Kidney (tissue), 13 donors: ENCODE measurements at regions not wholly inside any gene's neighbourhood (a gene's known extent, or its start where the extent isn't known, plus 50 kb on each side); places are given as distances from the start of the nearest gene placed in this dataset.

Source experiments
- DNase-seq, 5 donors: peaks; one replicate each; pipeline ENCODE4 v3.0.0-alpha.2; 2013 to 2020
- FAIRE-seq: peaks from 2 replicates; lab custom pipeline; 2012; peaks lifted over from hg19 to GRCh38; lab: Jason Lieb, UNC
- H3K27ac ChIP-seq, 2 donors: one replicate each; pipeline ENCODE4 v1.7.0; 2013; ENCODE audit warnings: low read depth in 2 of 2, low read length in 2 of 2, inconsistent platforms in 1 of 2
- H3K27me3 ChIP-seq: one replicate; pipeline ENCODE4 v1.7.1; 2013; ENCODE audit warnings: low read length, inconsistent platforms; ENCODE audit not compliant: control insufficient read depth, insufficient read depth
- H3K36me3 ChIP-seq, 3 donors: one replicate each; pipeline versions ENCODE4 v1.7.0 to v1.7.1; 2013; ENCODE audit warnings: low read length in 3 of 3, control low read depth in 1 of 3, inconsistent platforms in 1 of 3; ENCODE audit not compliant: insufficient read depth in 3 of 3, control insufficient read depth in 2 of 3
- H3K4me1 ChIP-seq, 3 donors: one replicate each; pipeline versions ENCODE4 v1.7.0 to v1.7.1; 2013; ENCODE audit warnings: low read length in 3 of 3, inconsistent platforms in 1 of 3, low read depth in 1 of 3; ENCODE audit not compliant: control insufficient read depth in 2 of 3, insufficient read depth in 2 of 3
- H3K4me3 ChIP-seq, 3 donors: one replicate each; pipeline versions ENCODE4 v1.7.0 to v1.8.1; 2013; ENCODE audit warnings: low read length in 3 of 3, control low read depth in 1 of 3, inconsistent platforms in 1 of 3
- H3K9ac ChIP-seq, 3 donors: one replicate each; pipeline versions ENCODE4 v1.7.0 to v1.7.1; 2013; ENCODE audit warnings: low read length in 3 of 3, control low read depth in 1 of 3, inconsistent platforms in 1 of 3
- H3K9me3 ChIP-seq, 3 donors: one replicate each; pipeline versions ENCODE4 v1.7.0 to v1.7.1; 2013; ENCODE audit warnings: low read length in 3 of 3, control low read depth in 1 of 3, inconsistent platforms in 1 of 3; ENCODE audit not compliant: control insufficient read depth in 2 of 3, insufficient read depth in 1 of 3
- CTCF ChIP-seq: IDR thresholded peaks from 3 replicates; pipeline ENCODE4 v1.5.1; 2012; ENCODE audit warnings: mild to moderate bottlenecking, moderate library complexity, borderline replicate concordance; ENCODE audit not compliant: insufficient read depth; ENCODE audit errors: extremely low read depth
- intact Hi-C: fragments of 100-400 bp; cut with DNase I; formaldehyde crosslinking; loops from one replicate; pipeline ENCODE4 v1.11.1; 2022
- donor health status: control.
- donor health status: control.
- donor health status: control.
- donor health status: control.
- donor health status: control.
- donor health status: DM: yes; HTN: yes; CAD: no.
- donor health status: Normal renal cell carcinoma (clear cell type).

DNA sequence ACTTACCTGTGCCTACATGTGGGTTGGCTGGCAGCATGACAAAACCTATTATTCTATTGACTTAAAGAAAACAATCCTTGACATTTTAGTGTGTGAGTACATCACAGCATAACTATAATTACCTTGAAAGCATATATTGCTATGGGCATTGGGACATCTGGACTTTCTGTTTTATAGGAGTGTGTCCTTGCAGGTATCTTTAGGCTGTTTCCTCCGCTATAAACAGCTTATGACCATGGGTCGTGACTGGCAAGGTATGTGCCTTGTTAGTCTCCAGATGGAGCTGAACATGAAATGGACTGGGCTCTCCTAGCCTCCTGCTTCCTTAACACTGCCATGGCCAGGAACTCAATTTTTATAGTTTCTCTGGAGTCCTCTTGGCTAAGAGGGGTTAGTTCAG is 317.4 kb upstream of the COBL start:
- Histone ChIP-seq H3K4me3 (no peak overlapping the region), H3K27ac (no peak overlapping the region), H3K9ac (no peak overlapping the region), H3K9me3 (no peaks in the 10 kb centered on the region), H3K36me3 (no peaks in the 10 kb centered on the region), H3K4me1 (no peaks in the 10 kb centered on the region), H3K27me3 (no peaks in the 10 kb centered on the region)
- FAIRE-seq (no peak), DNase-seq (no peak)
- intact Hi-C loops: no loop called here
- TF ChIP-seq CTCF: no peak

GRCh38 chr7:51633596-51633995 is 317.0 kb upstream of the COBL start:
- Histone ChIP-seq H3K4me1 (no peaks in the 10 kb centered on the region), H3K4me3 (no peak overlapping the region), H3K36me3 (no peaks in the 10 kb centered on the region), H3K27ac (no peak overlapping the region), H3K27me3 (no peaks in the 10 kb centered on the region), H3K9me3 (no peaks in the 10 kb centered on the region), H3K9ac (no peak overlapping the region)
- no peak for TF ChIP-seq CTCF
- intact Hi-C loops: no loop called here
- FAIRE-seq (no peak), DNase-seq (no peak)

DNA sequence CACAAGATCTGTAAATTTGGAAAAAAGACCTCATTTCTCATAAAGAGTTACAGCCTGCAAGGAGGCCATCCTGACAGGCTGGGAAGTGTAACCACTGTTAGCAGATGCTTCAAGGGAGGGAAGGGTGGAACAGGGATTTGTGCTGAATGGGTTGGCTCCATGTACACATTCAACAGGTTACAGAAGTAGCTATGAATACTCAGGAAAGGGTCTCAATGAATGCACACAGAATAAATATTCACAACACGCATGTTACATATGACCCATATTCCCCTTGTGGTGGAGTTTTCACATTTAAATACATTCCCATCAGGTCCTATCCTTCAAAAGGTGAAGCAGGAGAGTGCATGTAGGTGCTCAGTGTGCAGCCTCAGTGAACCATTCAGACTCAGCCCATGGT is 316.4 kb upstream of the COBL start:
- no peak for TF ChIP-seq CTCF
- DNase-seq (no peak), FAIRE-seq (no peak)
- no peaks in the 10 kb centered on the region for H3K27me3 ChIP-seq
- no peaks in the 10 kb centered on the region for H3K36me3 ChIP-seq
- H3K9ac ChIP-seq: no peak overlapping the region
- intact Hi-C loops: no loop called here
- H3K27ac ChIP-seq: no peak overlapping the region
- H3K9me3 ChIP-seq: no peaks in the 10 kb centered on the region
- no peaks in the 10 kb centered on the region for H3K4me1 ChIP-seq
- no peak overlapping the region for H3K4me3 ChIP-seq

DNA sequence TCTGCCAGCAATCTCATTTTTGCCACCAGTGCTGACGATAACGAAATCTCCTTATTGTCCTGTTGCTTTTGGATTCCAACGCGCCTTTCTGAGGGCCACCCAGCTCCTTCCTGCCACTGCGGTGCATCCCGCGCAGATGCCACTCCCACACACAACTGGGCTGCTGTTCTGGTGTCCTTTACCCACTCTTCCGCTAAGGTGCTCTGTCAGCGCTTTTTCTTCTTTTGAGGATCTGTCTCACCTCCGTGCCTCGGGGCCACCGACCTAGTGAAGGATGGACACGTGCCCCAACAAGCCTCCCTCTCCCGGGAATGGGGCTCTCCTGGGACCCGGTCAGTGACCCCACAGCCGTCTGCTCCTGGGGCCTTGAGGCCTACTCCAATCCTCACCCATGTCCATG is 314.3 kb upstream of the COBL start:
- TF ChIP-seq CTCF: no peak
- no peak for DNase-seq
- intact Hi-C loops: no loop called here
- Histone ChIP-seq H3K27ac (no peak overlapping the region), H3K36me3 (no peaks in the 10 kb centered on the region), H3K27me3 (no peaks in the 10 kb centered on the region), H3K4me3 (no peak overlapping the region), H3K4me1 (no peaks in the 10 kb centered on the region), H3K9ac (no peak overlapping the region), H3K9me3 (no peaks in the 10 kb centered on the region)
- FAIRE-seq: no peak
